WTC11 (cell line): ENCODE measurements at regions not wholly inside any gene's neighbourhood (a gene's known extent, or its start where the extent isn't known, plus 50 kb on each side); places are given as distances from the start of the nearest gene placed in this dataset.

Source experiments
- ATAC-seq: fragments of 200-7000 bp; cut with Tn5 transposase; 2 replicates; pipeline ENCODE4 v1.10.0; 2021; ENCODE audit warnings: mild to moderate bottlenecking, moderate library complexity
- CTCF ChIA-PET: fragments of 300-600 bp; sonication (Branson Sonifier 250); formaldehyde crosslinking; loops from one replicate; lab custom pipeline; 2021; ENCODE audit warnings: antibody characterized with exemption; lab: Charles Lee
- POLR2A ChIA-PET: fragments of 350-600 bp; sonication (Branson Sonifier 250); formaldehyde crosslinking; loops from one replicate; lab custom pipeline; 2021; ENCODE audit warnings: antibody characterized with exemption; lab: Charles Lee
- DNase-seq: peaks from one replicate; pipeline ENCODE4 v3.0.0; 2021; ENCODE audit warnings: low spot score
- H3K27ac Mint-ChIP-seq: 2 replicates; pipeline ENCODE4 v1.8.0; 2021; ENCODE audit warnings: mixed read lengths
- H3K27me3 Mint-ChIP-seq: 2 replicates; pipeline ENCODE4 v1.8.0; 2021; ENCODE audit warnings: low read depth, mild to moderate bottlenecking, moderate library complexity, mixed read lengths
- H3K36me3 Mint-ChIP-seq: 2 replicates; pipeline ENCODE4 v1.8.0; 2021; ENCODE audit warnings: mixed read lengths
- H3K4me1 Mint-ChIP-seq: 2 replicates; pipeline ENCODE4 v1.8.0; 2022; ENCODE audit warnings: mixed read lengths
- H3K4me3 Mint-ChIP-seq: 2 replicates; pipeline ENCODE4 v1.8.0; 2021; ENCODE audit warnings: mild to moderate bottlenecking, moderate library complexity, mixed read lengths
- H3K9me3 Mint-ChIP-seq: 2 replicates; pipeline ENCODE4 v1.8.0; 2021; ENCODE audit warnings: mixed read lengths
- ESRRA ChIP-seq: sonication (generic); formaldehyde crosslinking; IDR thresholded peaks from 2 replicates; pipeline ENCODE4 v1.8.1; 2022; ENCODE audit warnings: mild to moderate bottlenecking, missing genetic modification reagents, borderline replicate concordance
- GABPB1 ChIP-seq: sonication (generic); formaldehyde crosslinking; IDR thresholded peaks from 2 replicates; pipeline ENCODE4 v1.8.1; 2023; ENCODE audit warnings: mild to moderate bottlenecking, missing genetic modification reagents
- MXD4 ChIP-seq: fragments of 250-450 bp; sonication (Bioruptor Pico); IDR thresholded peaks from 2 replicates; pipeline ENCODE4 v1.8.0; 2021; ENCODE audit warnings: mild to moderate bottlenecking, moderate library complexity, borderline replicate concordance
- NR2C2 ChIP-seq: sonication (generic); formaldehyde crosslinking; IDR thresholded peaks from 2 replicates; pipeline ENCODE4 v1.8.0; 2022; ENCODE audit warnings: mild to moderate bottlenecking, missing genetic modification reagents
- RELA ChIP-seq: sonication (generic); formaldehyde crosslinking; IDR thresholded peaks from 2 replicates; pipeline ENCODE4 v1.8.1; 2022; ENCODE audit warnings: missing genetic modification reagents, mild to moderate bottlenecking, borderline replicate concordance
- SMAD3 ChIP-seq: sonication (generic); formaldehyde crosslinking; IDR thresholded peaks from 2 replicates; pipeline ENCODE4 v1.8.0; 2022; ENCODE audit warnings: missing genetic modification reagents, mild to moderate bottlenecking, borderline replicate concordance
- SMAD4 ChIP-seq: sonication (generic); formaldehyde crosslinking; IDR thresholded peaks from 2 replicates; pipeline ENCODE4 v1.8.0; 2022; ENCODE audit warnings: mild to moderate bottlenecking, missing genetic modification reagents
- SP1 ChIP-seq: sonication (generic); formaldehyde crosslinking; conservative IDR thresholded peaks from 2 replicates; pipeline ENCODE4 v1.8.1; 2022; ENCODE audit warnings: missing genetic modification reagents
- TF ChIP-seq, protein P1 (sequence below): sonication (generic); formaldehyde crosslinking; IDR thresholded peaks from 2 replicates; pipeline ENCODE4 v1.8.1; 2022; ENCODE audit warnings: low read depth, mild to moderate bottlenecking, moderate library complexity, missing genetic modification reagents, borderline replicate concordance
- TF ChIP-seq, protein P2 (sequence below): sonication (generic); formaldehyde crosslinking; conservative IDR thresholded peaks from 2 replicates; pipeline ENCODE4 v1.8.1; 2023; ENCODE audit warnings: mild to moderate bottlenecking, low read depth, missing genetic modification reagents, moderate library complexity
- TF ChIP-seq, protein P3 (sequence below): fragments of 200-600 bp; IDR thresholded peaks from 2 replicates; pipeline ENCODE4 v1.8.0; 2022; ENCODE audit warnings: antibody characterized with exemption
- TF ChIP-seq, protein P4 (sequence below): fragments of 250-450 bp; sonication (Bioruptor Pico); IDR thresholded peaks from 2 replicates; pipeline ENCODE4 v1.9.0; 2021; ENCODE audit warnings: mild to moderate bottlenecking
- TF ChIP-seq, protein P5 (sequence below): sonication (generic); formaldehyde crosslinking; IDR thresholded peaks from 2 replicates; pipeline ENCODE4 v1.8.0; 2023; ENCODE audit warnings: mild to moderate bottlenecking, missing genetic modification reagents

DNA sequence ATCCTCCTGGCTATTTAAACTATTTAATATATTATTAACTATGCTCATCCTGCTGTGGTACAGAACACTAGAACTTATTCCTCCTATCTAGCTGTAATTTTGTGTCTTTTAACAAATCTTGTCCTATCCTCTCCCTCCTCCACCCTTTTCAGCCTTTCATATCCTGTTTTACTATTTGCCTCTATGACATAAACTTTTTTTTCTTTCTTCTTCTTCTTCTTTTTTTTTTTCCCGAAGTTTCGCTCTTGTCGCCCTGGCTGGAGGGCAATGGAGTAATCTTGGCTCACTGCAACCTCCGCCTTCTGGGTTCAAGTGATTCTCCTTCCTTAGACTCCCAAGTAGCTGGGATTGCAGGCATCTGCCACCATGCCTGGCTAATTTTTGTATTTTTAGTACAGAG, 201.5 kb downstream of the LPIN1 start:
- TF ChIP-seq SMAD3 (CRISPR knock-in tag) (no peak), NR2C2 (CRISPR knock-in tag) (no peak), MXD4 (CRISPR knock-in tag) (no peak)
- TF ChIP-seq, protein P1, sequence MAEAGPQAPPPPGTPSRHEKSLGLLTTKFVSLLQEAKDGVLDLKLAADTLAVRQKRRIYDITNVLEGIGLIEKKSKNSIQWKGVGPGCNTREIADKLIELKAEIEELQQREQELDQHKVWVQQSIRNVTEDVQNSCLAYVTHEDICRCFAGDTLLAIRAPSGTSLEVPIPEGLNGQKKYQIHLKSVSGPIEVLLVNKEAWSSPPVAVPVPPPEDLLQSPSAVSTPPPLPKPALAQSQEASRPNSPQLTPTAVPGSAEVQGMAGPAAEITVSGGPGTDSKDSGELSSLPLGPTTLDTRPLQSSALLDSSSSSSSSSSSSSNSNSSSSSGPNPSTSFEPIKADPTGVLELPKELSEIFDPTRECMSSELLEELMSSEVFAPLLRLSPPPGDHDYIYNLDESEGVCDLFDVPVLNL (CRISPR knock-in tag): no peak
- H3K9me3 Mint-ChIP-seq: peaks cover 4% of the 10 kb centered on the region
- peaks cover 9% of the 10 kb centered on the region for H3K4me1 Mint-ChIP-seq
- CTCF ChIA-PET: no interaction called here
- POLR2A ChIA-PET: no interaction called here
- no peaks in the 10 kb centered on the region for H3K36me3 Mint-ChIP-seq
- DNase-seq (no peak), ATAC-seq (no peak)
- H3K27ac Mint-ChIP-seq: no peak overlapping the region
- no peak overlapping the region for H3K4me3 Mint-ChIP-seq
- no peaks in the 10 kb centered on the region for H3K27me3 Mint-ChIP-seq

DNA sequence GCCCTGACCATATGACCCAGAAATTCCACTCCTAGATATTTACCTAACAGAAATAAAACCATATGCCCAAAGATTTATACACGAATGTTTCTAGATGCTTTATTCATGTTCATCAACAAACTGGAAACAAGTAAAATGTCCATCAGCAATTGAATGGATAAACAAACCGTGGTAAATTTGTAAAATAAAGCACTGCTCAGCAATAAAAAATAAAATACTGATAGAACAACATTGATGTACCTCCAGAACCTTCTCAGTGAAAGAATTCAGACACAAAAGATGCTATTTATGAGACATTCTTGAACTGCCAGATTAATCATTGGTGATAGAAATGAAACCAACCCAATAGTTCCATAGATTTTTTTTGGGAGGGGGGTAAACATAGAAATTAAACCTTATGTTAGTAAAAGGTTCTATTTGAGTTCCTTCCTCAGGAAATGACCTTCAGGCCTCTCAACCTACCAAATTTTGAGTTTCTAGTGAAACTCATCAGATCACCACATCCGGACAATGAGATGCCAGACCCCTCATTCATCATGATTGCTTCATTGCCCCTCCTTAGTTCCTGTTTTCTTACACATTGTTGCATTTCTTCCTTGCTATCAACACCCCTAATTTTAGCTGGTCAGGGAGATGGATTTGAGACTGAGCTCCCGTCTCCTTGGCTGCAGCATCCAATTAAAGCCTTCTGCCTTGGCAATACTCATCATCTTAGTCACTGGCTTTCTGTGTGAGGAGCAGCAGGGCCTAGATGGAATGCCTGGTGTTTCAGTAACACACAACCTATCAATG, 203.5 kb downstream of the LPIN1 start:
- H3K27me3 Mint-ChIP-seq: no peaks in the 10 kb centered on the region; the same call in 1 of the 2 replicates
- CTCF ChIA-PET: no interaction called here
- TF ChIP-seq SMAD4 (CRISPR knock-in tag) (no peak), GABPB1 (CRISPR knock-in tag) (no peak), SP1 (CRISPR knock-in tag) (no peak), RELA (CRISPR knock-in tag) (no peak), NR2C2 (CRISPR knock-in tag) (no peak), ESRRA (CRISPR knock-in tag) (no peak)
- TF ChIP-seq, protein P2, sequence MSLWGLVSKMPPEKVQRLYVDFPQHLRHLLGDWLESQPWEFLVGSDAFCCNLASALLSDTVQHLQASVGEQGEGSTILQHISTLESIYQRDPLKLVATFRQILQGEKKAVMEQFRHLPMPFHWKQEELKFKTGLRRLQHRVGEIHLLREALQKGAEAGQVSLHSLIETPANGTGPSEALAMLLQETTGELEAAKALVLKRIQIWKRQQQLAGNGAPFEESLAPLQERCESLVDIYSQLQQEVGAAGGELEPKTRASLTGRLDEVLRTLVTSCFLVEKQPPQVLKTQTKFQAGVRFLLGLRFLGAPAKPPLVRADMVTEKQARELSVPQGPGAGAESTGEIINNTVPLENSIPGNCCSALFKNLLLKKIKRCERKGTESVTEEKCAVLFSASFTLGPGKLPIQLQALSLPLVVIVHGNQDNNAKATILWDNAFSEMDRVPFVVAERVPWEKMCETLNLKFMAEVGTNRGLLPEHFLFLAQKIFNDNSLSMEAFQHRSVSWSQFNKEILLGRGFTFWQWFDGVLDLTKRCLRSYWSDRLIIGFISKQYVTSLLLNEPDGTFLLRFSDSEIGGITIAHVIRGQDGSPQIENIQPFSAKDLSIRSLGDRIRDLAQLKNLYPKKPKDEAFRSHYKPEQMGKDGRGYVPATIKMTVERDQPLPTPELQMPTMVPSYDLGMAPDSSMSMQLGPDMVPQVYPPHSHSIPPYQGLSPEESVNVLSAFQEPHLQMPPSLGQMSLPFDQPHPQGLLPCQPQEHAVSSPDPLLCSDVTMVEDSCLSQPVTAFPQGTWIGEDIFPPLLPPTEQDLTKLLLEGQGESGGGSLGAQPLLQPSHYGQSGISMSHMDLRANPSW (CRISPR knock-in tag): no peak
- TF ChIP-seq, protein P3, sequence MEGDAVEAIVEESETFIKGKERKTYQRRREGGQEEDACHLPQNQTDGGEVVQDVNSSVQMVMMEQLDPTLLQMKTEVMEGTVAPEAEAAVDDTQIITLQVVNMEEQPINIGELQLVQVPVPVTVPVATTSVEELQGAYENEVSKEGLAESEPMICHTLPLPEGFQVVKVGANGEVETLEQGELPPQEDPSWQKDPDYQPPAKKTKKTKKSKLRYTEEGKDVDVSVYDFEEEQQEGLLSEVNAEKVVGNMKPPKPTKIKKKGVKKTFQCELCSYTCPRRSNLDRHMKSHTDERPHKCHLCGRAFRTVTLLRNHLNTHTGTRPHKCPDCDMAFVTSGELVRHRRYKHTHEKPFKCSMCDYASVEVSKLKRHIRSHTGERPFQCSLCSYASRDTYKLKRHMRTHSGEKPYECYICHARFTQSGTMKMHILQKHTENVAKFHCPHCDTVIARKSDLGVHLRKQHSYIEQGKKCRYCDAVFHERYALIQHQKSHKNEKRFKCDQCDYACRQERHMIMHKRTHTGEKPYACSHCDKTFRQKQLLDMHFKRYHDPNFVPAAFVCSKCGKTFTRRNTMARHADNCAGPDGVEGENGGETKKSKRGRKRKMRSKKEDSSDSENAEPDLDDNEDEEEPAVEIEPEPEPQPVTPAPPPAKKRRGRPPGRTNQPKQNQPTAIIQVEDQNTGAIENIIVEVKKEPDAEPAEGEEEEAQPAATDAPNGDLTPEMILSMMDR: no peak
- TF ChIP-seq, protein P4, sequence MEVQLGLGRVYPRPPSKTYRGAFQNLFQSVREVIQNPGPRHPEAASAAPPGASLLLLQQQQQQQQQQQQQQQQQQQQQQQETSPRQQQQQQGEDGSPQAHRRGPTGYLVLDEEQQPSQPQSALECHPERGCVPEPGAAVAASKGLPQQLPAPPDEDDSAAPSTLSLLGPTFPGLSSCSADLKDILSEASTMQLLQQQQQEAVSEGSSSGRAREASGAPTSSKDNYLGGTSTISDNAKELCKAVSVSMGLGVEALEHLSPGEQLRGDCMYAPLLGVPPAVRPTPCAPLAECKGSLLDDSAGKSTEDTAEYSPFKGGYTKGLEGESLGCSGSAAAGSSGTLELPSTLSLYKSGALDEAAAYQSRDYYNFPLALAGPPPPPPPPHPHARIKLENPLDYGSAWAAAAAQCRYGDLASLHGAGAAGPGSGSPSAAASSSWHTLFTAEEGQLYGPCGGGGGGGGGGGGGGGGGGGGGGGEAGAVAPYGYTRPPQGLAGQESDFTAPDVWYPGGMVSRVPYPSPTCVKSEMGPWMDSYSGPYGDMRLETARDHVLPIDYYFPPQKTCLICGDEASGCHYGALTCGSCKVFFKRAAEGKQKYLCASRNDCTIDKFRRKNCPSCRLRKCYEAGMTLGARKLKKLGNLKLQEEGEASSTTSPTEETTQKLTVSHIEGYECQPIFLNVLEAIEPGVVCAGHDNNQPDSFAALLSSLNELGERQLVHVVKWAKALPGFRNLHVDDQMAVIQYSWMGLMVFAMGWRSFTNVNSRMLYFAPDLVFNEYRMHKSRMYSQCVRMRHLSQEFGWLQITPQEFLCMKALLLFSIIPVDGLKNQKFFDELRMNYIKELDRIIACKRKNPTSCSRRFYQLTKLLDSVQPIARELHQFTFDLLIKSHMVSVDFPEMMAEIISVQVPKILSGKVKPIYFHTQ (CRISPR knock-in tag): no peak
- TF ChIP-seq, protein P5, sequence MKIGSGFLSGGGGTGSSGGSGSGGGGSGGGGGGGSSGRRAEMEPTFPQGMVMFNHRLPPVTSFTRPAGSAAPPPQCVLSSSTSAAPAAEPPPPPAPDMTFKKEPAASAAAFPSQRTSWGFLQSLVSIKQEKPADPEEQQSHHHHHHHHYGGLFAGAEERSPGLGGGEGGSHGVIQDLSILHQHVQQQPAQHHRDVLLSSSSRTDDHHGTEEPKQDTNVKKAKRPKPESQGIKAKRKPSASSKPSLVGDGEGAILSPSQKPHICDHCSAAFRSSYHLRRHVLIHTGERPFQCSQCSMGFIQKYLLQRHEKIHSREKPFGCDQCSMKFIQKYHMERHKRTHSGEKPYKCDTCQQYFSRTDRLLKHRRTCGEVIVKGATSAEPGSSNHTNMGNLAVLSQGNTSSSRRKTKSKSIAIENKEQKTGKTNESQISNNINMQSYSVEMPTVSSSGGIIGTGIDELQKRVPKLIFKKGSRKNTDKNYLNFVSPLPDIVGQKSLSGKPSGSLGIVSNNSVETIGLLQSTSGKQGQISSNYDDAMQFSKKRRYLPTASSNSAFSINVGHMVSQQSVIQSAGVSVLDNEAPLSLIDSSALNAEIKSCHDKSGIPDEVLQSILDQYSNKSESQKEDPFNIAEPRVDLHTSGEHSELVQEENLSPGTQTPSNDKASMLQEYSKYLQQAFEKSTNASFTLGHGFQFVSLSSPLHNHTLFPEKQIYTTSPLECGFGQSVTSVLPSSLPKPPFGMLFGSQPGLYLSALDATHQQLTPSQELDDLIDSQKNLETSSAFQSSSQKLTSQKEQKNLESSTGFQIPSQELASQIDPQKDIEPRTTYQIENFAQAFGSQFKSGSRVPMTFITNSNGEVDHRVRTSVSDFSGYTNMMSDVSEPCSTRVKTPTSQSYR (CRISPR knock-in tag): no peak
- TF ChIP-seq, all 79 proteins: peak for 0
- H3K4me3 Mint-ChIP-seq: no peak overlapping the region
- H3K27ac Mint-ChIP-seq: no peak overlapping the region
- H3K9me3 Mint-ChIP-seq: peaks cover 7% of the 10 kb centered on the region
- no peak for DNase-seq
- no peaks in the 10 kb centered on the region for H3K36me3 Mint-ChIP-seq
- POLR2A ChIA-PET: no interaction called here
- H3K4me1 Mint-ChIP-seq: peaks cover 9% of the 10 kb centered on the region
- ATAC-seq: no peak
